ENCODE measurements at regions not wholly inside any gene's neighbourhood (a gene's known extent, or its start where the extent isn't known, plus 50 kb on each side); places are given as distances from the start of the nearest gene placed in this dataset.

- intact Hi-C loops (cut with DNase I; ENCODE audit: low total_unique reads): no loop called here
- Histone ChIP-seq H3K9me3 (no peaks in the 10 kb centered on the region), H3K27ac (no peak overlapping the region), H3K4me3 (no peak overlapping the region), H3K27me3 (no peaks in the 10 kb centered on the region), H3K36me3 (no peaks in the 10 kb centered on the region), H3K4me1 (peaks cover 0 to 9% (median 0%) of the 10 kb centered on the region in 4 donors)
- TF ChIP-seq POLR2A (IDR thresholded peaks at IDR 0.05) (no peak), POLR2AphosphoS5 (IDR thresholded peaks at IDR 0.05) (no peak), EP300 (IDR thresholded peaks at IDR 0.05) (no peak)
- TF ChIP-seq, protein P1, sequence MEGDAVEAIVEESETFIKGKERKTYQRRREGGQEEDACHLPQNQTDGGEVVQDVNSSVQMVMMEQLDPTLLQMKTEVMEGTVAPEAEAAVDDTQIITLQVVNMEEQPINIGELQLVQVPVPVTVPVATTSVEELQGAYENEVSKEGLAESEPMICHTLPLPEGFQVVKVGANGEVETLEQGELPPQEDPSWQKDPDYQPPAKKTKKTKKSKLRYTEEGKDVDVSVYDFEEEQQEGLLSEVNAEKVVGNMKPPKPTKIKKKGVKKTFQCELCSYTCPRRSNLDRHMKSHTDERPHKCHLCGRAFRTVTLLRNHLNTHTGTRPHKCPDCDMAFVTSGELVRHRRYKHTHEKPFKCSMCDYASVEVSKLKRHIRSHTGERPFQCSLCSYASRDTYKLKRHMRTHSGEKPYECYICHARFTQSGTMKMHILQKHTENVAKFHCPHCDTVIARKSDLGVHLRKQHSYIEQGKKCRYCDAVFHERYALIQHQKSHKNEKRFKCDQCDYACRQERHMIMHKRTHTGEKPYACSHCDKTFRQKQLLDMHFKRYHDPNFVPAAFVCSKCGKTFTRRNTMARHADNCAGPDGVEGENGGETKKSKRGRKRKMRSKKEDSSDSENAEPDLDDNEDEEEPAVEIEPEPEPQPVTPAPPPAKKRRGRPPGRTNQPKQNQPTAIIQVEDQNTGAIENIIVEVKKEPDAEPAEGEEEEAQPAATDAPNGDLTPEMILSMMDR (IDR thresholded peaks at IDR 0.05): no peak
- WGBS, 5 donors: 85 to 95% (median 91%) methylated on average over 6 of the region's 6 CpGs
- DNase-seq: no peak
These were observed 67.8 kb upstream of the TAB2 start for GRCh38 chr6:149249370-149250357.

GRCh38 chr6:149250951-149251350 is 66.6 kb upstream of the TAB2 start:
- H3K27ac ChIP-seq: no peak overlapping the region
- peaks cover 0 to 9% (median 0%) of the 10 kb centered on the region in 4 donors for H3K4me1 ChIP-seq
- 78 to 91% (median 85%) methylated on average over 8 of the region's 8 CpGs for WGBS, 5 donors
- intact Hi-C loops (cut with DNase I; ENCODE audit: low total_unique reads): no loop called here
- no peaks in the 10 kb centered on the region for H3K9me3 ChIP-seq
- H3K36me3 ChIP-seq: no peaks in the 10 kb centered on the region
- TF ChIP-seq, protein P1 (IDR thresholded peaks at IDR 0.05): no peak
- TF ChIP-seq EP300 (IDR thresholded peaks at IDR 0.05) (no peak), POLR2A (IDR thresholded peaks at IDR 0.05) (no peak), POLR2AphosphoS5 (IDR thresholded peaks at IDR 0.05) (no peak)
- DNase-seq: no peak
- no peaks in the 10 kb centered on the region for H3K27me3 ChIP-seq
- no peak overlapping the region for H3K4me3 ChIP-seq

DNA sequence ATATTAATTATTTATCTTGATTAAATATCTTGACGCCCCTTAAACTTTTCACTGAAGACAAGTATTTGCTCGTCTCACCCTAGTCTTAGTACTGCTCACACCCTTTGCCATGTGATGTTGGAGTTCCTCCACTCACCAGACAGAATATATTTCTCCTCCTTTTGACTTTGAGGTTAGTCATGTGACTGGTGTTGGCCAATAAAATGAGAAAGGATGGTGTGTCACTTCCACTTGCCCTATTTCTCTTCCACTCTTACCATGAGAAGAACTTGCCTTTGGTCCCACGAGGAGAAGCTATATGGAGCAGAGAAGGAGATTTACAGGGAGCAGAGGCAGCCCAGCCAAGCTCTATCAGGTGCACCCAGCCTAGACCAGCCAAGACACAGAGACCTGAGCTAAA is 64.9 kb upstream of the TAB2 start:
- Histone ChIP-seq H3K36me3 (no peaks in the 10 kb centered on the region), H3K27ac (no peak overlapping the region), H3K9me3 (no peaks in the 10 kb centered on the region), H3K27me3 (no peaks in the 10 kb centered on the region), H3K4me1 (peaks cover 0 to 9% (median 0%) of the 10 kb centered on the region in 4 donors), H3K4me3 (no peak overlapping the region)
- intact Hi-C loops (cut with DNase I; ENCODE audit: low total_unique reads): no loop called here
- TF ChIP-seq POLR2A (IDR thresholded peaks at IDR 0.05) (no peak), POLR2AphosphoS5 (IDR thresholded peaks at IDR 0.05) (no peak), EP300 (IDR thresholded peaks at IDR 0.05) (no peak)
- TF ChIP-seq, protein P1 (IDR thresholded peaks at IDR 0.05): no peak
- no peak for DNase-seq
- WGBS, 5 donors: 53 to 94% (median 89%) methylated on average over 3 of the region's 3 CpGs

GRCh38 chr6:149254253-149254652 is 63.3 kb upstream of the TAB2 start:
- DNase-seq: no peak
- WGBS, 5 donors: 80 to 99% (median 89%) methylated on average over 2 of the region's 2 CpGs
- intact Hi-C loops (cut with DNase I; ENCODE audit: low total_unique reads): no loop called here
- H3K4me1 ChIP-seq: peaks cover 0 to 9% (median 0%) of the 10 kb centered on the region in 4 donors
- H3K27ac ChIP-seq: no peak overlapping the region
- no peak overlapping the region for H3K4me3 ChIP-seq
- H3K36me3 ChIP-seq: no peaks in the 10 kb centered on the region
- TF ChIP-seq POLR2AphosphoS5 (IDR thresholded peaks at IDR 0.05) (no peak), EP300 (IDR thresholded peaks at IDR 0.05) (no peak), POLR2A (IDR thresholded peaks at IDR 0.05) (no peak)
- TF ChIP-seq, protein P1 (IDR thresholded peaks at IDR 0.05): no peak
- no peaks in the 10 kb centered on the region for H3K27me3 ChIP-seq
- H3K9me3 ChIP-seq: no peaks in the 10 kb centered on the region
